ENCODE measurements at regions not wholly inside any gene's neighbourhood (a gene's known extent, or its start where the extent isn't known, plus 50 kb on each side); places are given as distances from the start of the nearest gene placed in this dataset.

GRCh38 chr16:66066404-66066803, 300.1 kb upstream of the CDH5 start:
- DNase-seq = no peak

DNA sequence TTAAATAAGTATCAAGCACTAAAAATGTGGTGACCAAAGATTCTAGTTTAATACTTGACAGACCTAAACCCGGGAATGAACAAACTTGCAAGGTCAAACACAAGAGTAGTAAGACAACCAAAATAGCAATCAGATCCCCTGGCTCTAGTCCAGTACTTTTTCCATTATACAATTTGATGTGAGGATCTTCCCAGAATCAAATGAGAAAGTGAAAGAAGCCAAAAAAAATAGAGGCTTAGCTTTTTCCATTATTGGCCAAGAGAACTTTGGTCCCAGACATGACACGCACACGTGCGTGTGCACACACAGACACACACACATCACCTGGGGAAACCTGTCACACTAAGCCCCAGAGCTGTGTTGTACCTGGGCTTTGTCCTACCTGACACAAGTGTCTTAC, 300.6 kb upstream of the CDH5 start:
- no peak for DNase-seq

- DNase-seq = no peak
Observed at GRCh38 chr16:66064801-66065530, 301.5 kb upstream of the CDH5 start.

GRCh38 chr16:66058832-66059231, 307.7 kb upstream of the CDH5 start:
- no peak for DNase-seq

DNA sequence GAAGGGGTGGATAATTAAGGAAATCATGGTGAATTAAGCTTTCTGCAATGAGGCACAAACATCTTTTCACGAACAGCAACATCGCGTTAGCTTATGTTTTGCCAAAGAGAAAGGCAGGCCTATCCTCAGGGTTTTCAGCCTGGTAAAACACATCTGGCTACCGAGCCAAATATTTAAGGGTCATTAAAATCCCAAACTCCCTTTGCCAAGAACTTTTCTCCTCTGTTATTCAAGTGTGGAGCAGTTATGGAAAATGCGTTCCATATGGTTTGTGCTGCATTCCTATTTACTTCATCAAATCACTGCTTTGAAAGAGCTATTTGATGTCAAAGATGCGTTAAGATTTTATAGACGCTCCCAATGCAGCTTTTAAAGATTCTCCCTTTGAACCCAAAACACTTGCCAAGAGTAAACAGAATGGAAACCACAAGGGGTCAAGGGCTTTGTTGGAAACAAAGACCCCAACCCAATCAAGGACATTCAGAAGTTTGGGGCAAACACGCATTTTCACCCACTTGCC, 308.3 kb upstream of the CDH5 start:
- no peak for DNase-seq

DNA sequence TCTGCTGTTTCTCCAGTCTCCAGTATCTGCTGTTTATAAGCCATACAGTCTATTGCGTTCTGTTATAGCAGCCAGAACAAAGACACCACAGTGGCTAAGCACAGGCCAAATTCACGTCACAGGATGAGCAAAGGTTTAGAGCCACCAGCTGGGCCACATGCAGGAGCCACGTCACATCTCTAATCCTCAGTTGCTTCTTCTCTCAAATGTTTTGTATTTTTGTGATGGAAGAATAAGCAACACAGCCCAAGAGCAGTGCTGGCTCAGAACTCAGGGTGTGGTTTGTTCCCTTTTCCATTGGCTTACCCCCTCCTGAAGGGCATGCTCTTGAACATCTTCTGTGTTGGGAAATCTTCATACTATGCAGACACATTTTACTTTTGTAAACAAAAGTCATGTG, 309.4 kb upstream of the CDH5 start:
- DNase-seq = no peak

- no peak for DNase-seq
Observed at GRCh38 chr16:66054095-66054494, 312.4 kb upstream of the CDH5 start.

GRCh38 chr16:66052745-66053144, 313.7 kb upstream of the CDH5 start:
- no peak for DNase-seq

DNA sequence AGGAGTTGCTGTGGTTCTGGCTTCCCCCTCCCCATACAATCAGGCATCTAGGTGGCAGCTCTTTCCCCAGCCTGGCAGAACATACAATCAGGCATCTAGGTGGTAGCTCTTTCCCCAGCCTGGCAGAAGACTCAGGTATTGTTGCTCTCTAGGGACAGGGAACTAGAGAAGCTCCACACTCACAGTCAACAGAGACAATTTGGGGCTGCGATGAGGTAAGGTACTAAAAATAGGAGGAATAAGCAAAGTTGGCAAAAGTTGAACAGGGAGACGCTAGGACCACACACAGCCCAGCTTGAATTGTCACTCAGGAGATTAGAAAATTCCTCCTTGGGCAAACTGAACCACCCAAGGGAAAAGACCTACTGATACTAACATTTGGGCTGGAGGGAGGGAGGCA, 315.5 kb upstream of the CDH5 start:
- DNase-seq = no peak

DNA sequence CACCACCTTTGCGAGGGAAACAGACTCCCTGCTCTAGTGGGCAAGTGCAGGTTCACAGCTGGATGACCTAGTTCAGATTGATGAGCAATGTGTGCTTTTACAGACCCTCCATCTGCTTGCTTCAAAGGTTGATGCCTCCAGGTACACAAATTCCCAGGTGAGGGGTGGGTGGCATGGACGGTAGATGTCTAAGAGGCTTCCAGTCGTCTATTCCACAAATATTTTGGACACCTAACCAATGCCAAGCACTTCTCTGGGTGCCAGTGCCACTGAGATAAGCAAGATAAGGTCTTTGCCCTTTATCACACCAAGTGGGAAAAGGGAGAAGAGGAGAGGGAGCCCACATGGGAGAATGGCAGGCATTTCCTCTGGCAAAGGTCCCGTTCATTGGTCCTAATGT, 316.6 kb upstream of the CDH5 start:
- DNase-seq = no peak

- no peak for DNase-seq
Observed at GRCh38 chr16:66045626-66046025, 320.9 kb upstream of the CDH5 start.

DNA sequence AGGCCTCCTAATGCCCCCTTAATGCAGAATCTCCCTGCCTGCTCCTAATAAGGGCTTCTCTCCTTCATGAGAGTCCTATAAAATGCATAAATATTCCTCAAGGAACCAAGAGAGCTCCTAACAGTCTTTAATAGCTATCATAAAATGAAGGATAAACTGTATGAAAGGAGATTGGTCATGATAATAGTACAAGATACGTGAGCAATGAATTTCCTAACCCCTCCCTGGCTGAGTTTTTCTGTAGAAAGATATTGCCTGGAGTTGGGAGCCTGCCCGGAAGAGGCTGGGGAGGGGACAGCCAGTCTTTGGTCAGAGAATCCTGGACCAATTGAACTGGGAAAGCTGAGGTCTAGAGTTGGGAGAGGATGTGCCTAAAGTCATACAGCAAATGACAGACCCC, 321.9 kb upstream of the CDH5 start:
- no peak for DNase-seq

DNA sequence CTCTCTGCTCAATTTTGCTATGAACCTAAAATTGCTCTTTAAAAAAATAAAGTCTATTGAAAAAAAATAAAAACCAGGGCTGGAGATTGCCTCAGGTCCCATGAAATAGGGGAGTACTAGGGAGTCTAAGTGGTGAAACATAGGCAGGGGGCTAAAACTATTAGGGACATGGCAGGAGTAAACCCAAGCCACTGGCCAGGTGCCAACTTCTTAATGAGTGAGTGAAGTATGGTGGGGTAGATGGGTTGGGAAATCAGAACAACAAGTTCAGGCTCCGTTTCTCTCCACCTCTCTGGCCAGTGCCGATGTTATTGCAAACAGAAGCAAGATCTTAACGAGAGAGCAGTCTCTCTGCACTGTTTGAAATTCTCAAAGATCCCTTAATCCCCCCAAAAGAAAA, 322.4 kb upstream of the CDH5 start:
- DNase-seq = no peak

- DNase-seq = no peak
Observed at GRCh38 chr16:66043326-66043725, 323.2 kb upstream of the CDH5 start.

DNA sequence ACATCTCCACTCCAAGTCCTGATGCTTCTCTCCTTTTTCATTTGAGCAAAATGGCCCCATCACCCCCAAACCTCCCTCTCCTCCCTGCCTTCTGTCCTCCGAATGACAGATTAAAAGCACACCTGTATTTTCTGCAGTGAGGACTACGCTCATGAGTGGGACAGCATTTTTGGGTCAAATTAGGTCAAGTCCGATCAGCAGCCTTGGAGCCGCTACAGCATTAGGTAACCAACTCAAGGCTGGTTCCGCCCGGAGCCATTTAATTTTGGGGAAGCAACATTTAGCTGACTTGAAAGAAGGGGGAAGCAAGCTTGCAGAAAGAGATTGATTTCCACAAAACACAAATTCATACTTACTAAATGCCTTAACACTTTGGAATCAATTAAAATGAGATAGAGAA, 324.1 kb upstream of the CDH5 start:
- no peak for DNase-seq

DNA sequence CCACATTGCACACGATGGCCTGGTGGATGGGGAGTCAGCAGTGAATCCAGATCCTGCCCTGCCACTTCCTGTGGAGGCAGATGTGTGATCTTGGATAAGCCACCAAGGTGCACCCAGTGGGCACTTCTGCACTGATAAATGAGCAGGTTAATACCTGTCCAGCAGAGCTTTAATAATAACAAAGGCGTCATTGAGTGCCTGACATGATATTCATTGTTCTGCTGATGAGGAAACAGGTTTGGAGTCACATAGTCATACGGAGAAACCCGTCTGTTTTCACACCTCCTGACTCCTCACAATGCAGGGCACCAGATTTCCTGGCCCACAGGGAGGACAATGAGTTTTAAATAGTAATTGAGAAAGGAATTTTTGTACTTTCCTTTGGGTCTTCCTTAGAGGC, 324.6 kb upstream of the CDH5 start:
- no peak for DNase-seq

- DNase-seq = no peak
Observed at GRCh38 chr16:66039793-66040192, 326.7 kb upstream of the CDH5 start.

GRCh38 chr16:66036793-66037715, 329.4 kb upstream of the CDH5 start:
- DNase-seq = no peak

GRCh38 chr16:66036184-66036583, 330.3 kb upstream of the CDH5 start:
- DNase-seq = no peak

- DNase-seq = no peak
Observed at GRCh38 chr16:66035096-66035495, 331.4 kb upstream of the CDH5 start.

DNA sequence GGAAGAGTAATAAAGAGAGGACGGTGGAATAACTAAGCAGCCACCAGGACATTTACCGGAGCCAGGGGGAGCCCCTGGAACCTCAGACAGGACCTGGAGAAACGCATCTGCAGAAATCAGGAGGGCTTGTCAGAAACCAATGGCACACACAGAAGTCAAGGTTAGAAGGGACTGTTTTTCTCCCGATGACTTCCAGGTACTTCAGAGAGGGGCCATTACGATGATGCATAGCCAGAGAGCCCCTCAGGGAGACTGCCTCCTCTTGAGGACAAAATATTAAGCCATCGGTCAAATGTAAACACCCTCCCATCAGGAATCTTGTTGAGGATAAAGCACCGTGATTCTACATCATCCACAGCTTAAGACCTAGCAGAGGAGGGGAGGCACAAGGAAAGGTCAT, 333.6 kb upstream of the CDH5 start:
- DNase-seq = no peak

DNA sequence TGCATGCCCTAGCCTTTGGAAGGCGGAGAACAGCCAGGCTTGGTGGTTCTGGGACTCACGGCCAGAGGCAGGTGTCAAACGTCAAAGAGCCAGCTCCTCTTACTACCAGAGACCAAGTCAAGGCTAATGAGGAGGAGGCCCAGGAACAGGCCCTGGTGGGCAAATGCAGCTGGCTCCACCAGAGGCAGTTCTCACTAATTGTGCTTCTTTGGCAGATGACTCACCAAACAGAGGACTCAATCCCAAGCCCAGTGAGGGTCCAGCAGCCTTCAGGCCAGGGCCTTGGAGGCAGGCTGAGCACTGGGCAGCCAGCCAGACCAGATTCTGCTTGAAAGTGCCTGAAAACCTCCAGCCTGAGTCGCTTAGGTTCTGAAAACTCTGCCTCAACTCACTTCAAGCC, 336.5 kb upstream of the CDH5 start:
- DNase-seq = no peak
